Eye (tissue), 1 donor: ENCODE measurements at regions not wholly inside any gene's neighbourhood (a gene's known extent, or its start where the extent isn't known, plus 50 kb on each side); places are given as distances from the start of the nearest gene placed in this dataset.

Experiments
- DNase-seq: peaks from one replicate; pipeline ENCODE4 v3.0.0-alpha.2; 2015

- DNase-seq, result no peak
Measured at GRCh38 chr1:103247517-103247916, 139.2 kb upstream of the COL11A1 start.

- DNase-seq, result no peak
Measured at GRCh38 chr1:103243481-103243880, 135.2 kb upstream of the COL11A1 start.

DNA sequence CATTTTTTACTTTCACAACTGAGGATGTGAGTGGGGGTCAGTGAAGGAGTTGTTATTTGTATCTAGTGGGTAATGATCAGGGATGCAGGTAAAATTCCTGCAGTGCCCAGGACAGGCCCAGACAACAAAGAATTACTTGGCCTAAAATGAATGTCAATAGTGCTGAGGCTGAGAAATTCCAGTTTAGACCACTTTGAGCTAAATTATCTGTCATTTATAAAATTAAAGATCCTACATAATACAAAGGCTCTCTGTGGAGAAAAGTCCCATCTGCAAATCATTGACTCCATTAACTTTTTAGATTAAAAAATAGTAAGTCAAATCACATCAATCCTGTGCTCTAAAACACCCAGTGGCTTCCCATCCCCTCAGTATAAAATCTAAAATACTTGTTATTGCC lies 130.7 kb upstream of the COL11A1 start:
- no peak for DNase-seq

- DNase-seq, result no peak
Measured at GRCh38 chr1:103230061-103230460, 121.7 kb upstream of the COL11A1 start.

DNA sequence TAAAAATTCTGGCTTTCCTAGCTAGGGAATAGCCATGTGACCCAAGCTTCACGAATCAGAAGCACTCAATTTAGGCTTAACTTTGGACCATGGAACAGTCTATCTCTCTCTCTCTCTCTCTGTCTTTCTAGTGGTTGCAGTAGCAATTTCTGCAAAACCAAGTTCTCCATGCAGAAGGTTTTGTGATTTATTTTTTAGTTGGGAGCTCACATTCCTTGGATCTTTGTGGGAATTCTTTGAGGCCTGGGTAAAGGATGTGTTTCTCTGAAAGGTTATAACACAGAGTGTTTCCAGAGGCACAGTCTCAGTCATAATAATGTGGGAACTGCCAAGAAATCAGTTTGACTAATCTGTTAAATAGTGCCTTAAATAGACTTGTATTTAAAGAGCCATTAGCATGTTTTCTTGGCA lies 112.3 kb upstream of the COL11A1 start:
- peak; percentile 3 for DNase-seq

DNA sequence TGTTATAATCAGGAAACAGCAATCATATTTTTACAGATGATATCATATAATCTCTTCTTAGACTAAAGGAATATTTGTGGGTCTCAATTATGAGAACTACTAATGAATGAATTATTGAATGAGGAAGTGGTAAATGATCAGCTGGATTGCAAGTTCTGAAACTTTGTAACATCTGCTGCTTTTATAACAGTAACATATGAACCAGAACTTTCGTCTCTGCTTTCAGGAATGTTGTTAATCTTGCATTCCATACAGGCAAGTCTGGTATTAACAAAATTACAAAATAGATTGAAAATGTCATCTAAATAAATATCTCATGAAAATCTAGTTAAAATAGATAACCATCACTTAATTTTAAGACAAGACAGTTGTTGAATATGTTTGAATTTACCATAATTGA lies 110.5 kb upstream of the COL11A1 start:
- no peak for DNase-seq

GRCh38 chr1:103218369-103218768 lies 110.0 kb upstream of the COL11A1 start:
- no peak for DNase-seq

DNA sequence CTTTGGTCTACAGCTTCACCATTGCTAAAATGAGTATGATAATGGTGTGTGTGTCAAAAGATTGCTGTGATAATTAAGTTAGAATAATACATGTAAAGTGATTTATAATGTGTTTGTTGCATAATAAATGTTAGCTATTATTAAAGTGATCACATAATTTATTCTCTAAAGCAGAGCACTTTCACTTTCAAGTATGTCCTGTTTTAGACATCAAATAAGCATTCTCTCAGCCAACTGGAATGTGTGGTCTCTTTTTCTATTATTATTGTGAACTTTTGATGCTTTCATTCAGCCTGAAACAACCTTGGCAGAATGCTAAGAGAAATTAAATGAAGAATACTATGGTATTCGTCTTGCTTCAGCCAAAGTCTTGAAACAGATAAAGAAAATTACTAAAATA lies 102.8 kb upstream of the COL11A1 start:
- no peak for DNase-seq

GRCh38 chr1:103208844-103209243 lies 100.5 kb upstream of the COL11A1 start:
- DNase-seq, result no peak

DNA sequence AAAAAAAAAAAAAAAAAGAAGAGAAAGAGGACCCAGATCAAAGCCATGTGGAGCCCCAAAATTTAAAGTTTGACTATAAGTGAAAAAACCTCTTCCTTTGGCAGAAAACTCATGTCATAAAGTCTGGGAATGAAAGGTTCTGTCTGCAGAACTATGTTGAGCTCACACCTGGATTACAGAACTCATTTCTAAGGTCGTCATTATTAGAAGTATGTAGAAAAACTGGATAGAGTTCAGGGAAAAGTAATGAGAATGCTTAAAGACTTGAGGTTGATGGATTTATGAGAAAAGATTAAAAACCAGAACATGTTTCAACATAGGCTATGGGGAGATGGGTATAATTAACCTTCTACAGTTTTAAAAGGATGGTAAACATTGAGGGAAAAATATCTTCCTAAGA lies 90.7 kb upstream of the COL11A1 start:
- no peak for DNase-seq

DNA sequence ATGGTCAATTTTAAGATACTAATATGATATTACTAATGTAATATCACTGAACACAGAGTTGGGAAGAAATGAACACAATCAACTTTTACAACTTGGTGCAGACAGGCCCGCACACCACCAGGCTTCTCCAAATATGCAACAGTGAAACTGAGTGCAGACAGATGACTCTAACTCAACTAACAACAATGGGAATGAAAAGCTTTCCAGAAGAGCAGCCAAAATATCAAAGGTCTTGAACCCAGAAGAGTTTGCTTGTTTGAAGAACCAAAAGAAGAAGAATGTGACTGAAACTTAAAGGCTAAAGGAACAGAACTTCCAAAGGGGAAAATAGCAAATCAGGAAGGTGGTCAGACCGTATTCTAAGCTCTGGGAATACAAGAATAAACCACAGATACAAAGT lies 89.8 kb upstream of the COL11A1 start:
- no peak for DNase-seq

GRCh38 chr1:103197216-103197615 lies 88.9 kb upstream of the COL11A1 start:
- DNase-seq, result no peak

DNA sequence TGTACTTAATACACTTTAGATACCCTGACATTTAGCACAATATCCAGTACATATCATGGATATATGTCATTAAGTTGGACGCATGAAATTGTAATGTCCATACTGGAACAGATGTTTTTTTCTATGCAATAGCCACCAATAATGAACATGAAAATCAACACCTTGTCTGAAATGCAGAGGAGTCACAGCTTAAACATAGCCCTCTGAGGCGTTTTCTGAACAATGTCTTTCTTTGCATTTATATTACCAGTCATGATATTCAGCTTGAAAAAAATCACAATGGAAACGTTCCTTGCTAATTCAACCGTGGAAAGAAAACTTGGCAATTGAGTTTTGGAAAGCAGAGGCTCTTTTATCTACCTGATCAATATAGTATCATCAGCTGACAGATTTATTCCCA lies 86.7 kb upstream of the COL11A1 start:
- DNase-seq, result no peak

DNA sequence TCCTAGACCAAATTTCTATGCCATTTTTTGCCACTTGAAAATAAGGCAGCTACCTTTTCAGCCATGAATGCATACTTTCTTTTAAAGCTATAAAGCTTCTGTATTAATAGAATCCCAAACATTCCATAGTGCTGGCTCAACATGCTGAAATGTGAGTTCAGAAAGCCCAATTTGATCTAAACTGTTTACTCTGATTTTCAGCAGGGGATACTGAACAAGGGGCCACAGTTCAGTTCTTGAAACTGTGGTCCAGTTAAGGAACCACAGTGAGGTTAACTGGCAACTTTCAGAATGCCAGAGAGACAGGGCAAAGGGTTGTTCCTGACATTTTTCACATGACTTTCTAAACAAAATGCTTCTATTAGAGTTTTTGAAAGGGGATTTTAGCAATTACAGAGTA lies 85.7 kb upstream of the COL11A1 start:
- DNase-seq, result no peak

DNA sequence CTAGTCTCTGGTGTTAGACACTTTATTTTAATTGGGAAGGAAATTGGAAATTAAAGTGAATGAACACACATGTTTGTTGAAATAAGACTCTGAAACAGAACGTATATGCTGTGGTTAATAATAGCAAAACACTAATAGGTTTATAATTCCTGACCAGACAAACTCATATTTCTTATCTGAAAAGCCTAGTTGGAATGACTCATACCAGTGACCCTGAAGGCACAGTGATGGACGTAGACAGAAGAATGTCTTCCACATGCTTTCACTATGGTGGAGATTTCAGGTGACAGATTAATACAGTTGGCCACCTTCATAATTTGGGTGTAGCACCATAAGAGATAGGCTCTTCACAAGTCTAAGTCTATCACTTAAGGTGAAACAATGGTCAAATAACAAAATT lies 83.0 kb upstream of the COL11A1 start:
- no peak for DNase-seq

GRCh38 chr1:103190766-103191165 lies 82.4 kb upstream of the COL11A1 start:
- peak; percentile 22 for DNase-seq

DNA sequence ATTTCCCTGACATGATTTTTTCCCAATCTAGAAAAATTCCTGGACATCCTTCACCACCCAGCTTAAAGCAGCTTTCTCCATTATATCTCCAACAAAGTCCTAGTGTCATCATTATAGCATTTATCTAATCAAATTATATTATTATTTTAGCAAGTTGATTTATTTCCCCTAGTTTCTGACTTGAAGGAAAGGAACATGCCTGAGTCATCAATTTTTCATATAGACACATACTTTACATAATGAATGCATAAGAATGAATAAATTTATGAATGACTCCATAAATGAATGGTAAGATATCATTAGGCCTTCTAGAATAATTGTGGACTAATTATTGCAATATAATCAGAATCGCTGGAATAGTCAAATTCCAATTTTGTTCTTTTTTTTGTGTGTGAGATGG lies 79.4 kb upstream of the COL11A1 start:
- DNase-seq, result no peak

- DNase-seq, result peak; percentile 27
Measured at GRCh38 chr1:103180660-103181059, 72.3 kb upstream of the COL11A1 start.

DNA sequence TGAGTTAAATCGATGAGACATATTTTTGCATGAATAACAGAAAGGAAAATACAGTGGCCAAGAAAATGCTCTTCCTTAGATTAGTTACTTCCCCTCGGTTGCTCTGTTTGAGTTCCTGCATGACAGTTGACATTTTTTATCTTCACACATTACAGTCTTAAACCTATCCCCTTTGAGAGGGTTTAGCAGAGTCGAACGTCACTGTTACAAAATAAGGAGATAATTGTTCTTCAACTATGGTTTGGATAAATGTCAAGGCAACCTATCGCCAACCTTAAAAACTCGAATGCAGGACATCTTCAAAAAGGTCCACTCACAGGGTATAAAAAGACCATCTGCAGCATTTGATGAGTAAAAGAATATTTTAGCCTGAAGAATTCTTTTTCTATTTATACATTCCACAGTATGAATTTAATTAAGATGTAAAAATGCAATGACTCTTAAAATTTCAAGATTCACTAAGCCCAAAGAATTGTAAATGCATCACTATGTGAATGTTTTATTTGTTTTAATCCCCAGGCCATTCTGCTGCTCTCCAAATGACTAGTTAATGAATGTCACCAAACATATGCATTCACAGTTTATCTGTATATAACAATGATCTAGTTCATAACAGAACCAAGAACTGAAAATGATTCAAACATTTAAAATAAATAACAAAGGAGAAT lies 68.9 kb upstream of the COL11A1 start:
- no peak for DNase-seq

DNA sequence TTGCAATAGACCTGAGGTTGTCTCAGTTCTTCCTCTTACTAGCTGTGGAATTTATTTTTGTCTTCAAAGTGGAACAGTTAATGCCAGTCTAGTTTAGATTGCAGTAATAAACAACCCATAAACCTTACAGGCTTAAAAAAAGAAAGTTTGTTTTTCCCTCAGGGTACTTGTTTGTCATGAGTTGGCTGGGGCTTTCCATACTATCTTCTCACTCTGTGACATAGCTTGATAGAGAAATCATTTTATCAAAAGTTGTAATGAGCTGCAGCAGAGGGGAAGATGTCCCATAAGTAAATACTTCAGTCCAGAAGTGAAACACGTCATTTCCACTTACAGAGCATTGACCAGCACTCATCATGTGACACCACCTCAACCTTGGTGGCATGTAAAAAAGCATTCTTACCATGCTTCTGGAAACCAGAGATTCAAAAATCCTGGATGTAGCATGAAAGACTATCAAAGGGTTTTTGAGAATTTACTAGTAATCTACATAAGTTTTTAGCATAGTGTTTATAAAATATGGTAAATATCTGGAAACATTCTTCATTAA lies 62.8 kb upstream of the COL11A1 start:
- DNase-seq, result no peak

DNA sequence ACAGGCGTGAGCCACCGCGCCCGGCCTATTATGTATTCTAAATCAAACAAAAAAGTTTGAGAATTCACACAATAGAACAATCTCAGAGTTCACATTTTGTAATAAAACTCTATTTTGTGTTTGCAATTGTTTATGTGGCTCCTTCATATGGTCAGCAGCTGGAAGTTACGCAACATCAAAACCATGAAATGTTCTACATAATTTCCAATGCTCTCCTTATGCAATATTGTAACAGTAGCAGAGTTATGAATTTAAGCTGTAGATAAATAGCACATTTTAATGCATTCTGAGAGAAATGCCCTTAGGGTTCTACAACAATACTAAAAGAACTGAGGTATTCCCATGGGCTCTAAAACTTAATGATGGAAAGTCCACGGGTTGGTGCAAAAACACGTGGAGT lies 62.3 kb upstream of the COL11A1 start:
- no peak for DNase-seq

DNA sequence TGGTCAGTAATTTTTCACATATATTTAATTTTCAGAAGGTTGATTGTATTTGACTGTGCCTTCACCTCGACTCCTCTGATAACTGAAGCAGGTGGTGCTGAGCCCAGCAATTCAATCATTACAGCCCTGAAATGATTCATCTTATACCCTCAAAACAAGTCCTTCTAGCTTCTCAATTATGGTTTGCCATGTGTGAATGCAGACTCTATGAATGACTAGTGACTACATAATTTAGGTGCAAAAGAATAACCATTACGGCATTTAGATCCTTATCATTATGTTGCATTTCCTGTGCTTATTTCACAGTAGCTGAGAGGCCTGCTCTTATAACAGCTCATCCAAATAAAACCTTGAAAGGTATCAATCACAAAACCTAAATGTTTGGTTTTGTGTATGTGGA lies 54.0 kb upstream of the COL11A1 start:
- DNase-seq, result no peak

- no peak for DNase-seq
Measured at GRCh38 chr1:103160281-103160680, 52.0 kb upstream of the COL11A1 start.
